ENCODE measurements at regions not wholly inside any gene's neighbourhood (a gene's known extent, or its start where the extent isn't known, plus 50 kb on each side); places are given as distances from the start of the nearest gene placed in this dataset.

GRCh38 chr20:55730321-55730720 lies 275.0 kb downstream of the CBLN4 start:
- no peak overlapping the region for H4K8ac ChIP-seq (replicated peaks; ENCODE audit: insufficient read length, low read depth, low read length)
- H3K4me3 Mint-ChIP-seq: no peak overlapping the region
- H4K91ac ChIP-seq (ENCODE audit: insufficient read length, low read depth, low read length): no peak overlapping the region
- H3K9me3 ChIP-seq (ENCODE audit: control insufficient read depth, low read depth, low read length): no peaks in the 10 kb centered on the region
- H3K9me3 Mint-ChIP-seq: peaks cover 5 to 6% of the 10 kb centered on the region in 2 experiments; a peak in 1 of 5 replicates
- H3K14ac ChIP-seq (ENCODE audit: insufficient read depth, low read length): no peak overlapping the region
- no peak overlapping the region for H3K4ac ChIP-seq (ENCODE audit: low read depth, low read length)
- no peak overlapping the region for H3K4me2 ChIP-seq (ENCODE audit: insufficient read depth, insufficient read length, low read length)
- no peaks in the 10 kb centered on the region for H4K20me1 ChIP-seq (ENCODE audit: control insufficient read depth, insufficient read depth, insufficient read length)
- no peak overlapping the region for H3K27ac ChIP-seq (ENCODE audit: insufficient read length, low read depth, low read length)
- H3K79me2 ChIP-seq (ENCODE audit: insufficient read depth, low read length): no peaks in the 10 kb centered on the region
- no peak overlapping the region for H3K56ac ChIP-seq (ENCODE audit: insufficient read length, low read depth, low read length)
- no peak overlapping the region for H2AK5ac ChIP-seq (ENCODE audit: insufficient read length, low read length)
- no CpG with 5 or more reads among the region's 4 CpGs for WGBS (ENCODE audit: extremely low coverage, insufficient read length, low lambda C conversion rate)
- no peaks in the 10 kb centered on the region for H3K79me1 ChIP-seq (ENCODE audit: insufficient read depth, low read depth, low read length, poor library complexity, severe bottlenecking)
- peaks cover 6 to 13% of the 10 kb centered on the region in 2 experiments for H3K4me1 Mint-ChIP-seq
- DNase-seq: no peak
- TF ChIP-seq CTCF (conservative IDR thresholded peaks at IDR 0.05): no peak
- H3K23ac ChIP-seq (ENCODE audit: insufficient read length, low read depth, low read length): no peak overlapping the region
- no peaks in the 10 kb centered on the region for H3K27me3 Mint-ChIP-seq (ENCODE audit: low read depth)
- H2BK15ac ChIP-seq (ENCODE audit: low read depth, low read length): no peak overlapping the region
- H3K23me2 ChIP-seq (ENCODE audit: insufficient read length, low read depth, low read length, poor library complexity, severe bottlenecking): no peaks in the 10 kb centered on the region
- no peak overlapping the region for H2BK5ac ChIP-seq (ENCODE audit: insufficient read length, low read length)
- no peak overlapping the region for H2AFZ ChIP-seq (ENCODE audit: low read length)
- H3K27me3 ChIP-seq (ENCODE audit: insufficient read depth, low read length): no peaks in the 10 kb centered on the region
- no peak overlapping the region for H2BK20ac ChIP-seq (ENCODE audit: low read depth, low read length, poor library complexity, severe bottlenecking)
- peaks cover 2 to 7% (median 6%) of the 10 kb centered on the region in 3 experiments; a peak in 3 of 7 replicates for H3K36me3 Mint-ChIP-seq (ENCODE audit: insufficient read depth in 1 of 3, low read depth in 3 of 3)
- H2BK120ac ChIP-seq (ENCODE audit: low read depth, low read length, poor library complexity, severe bottlenecking): no peak overlapping the region
- H2BK12ac ChIP-seq (ENCODE audit: insufficient read length, low read depth, low read length): no peak overlapping the region
- H3K9ac ChIP-seq (ENCODE audit: extremely low read depth, insufficient read length, low read length): no peak overlapping the region
- H3K18ac ChIP-seq (ENCODE audit: insufficient read length, low read depth, low read length): no peak overlapping the region
- no peak overlapping the region for H3T11ph ChIP-seq (ENCODE audit: low read length)
- no peaks in the 10 kb centered on the region for H3K4me1 ChIP-seq (ENCODE audit: insufficient read depth, low read length)
- no peak overlapping the region for H3K27ac Mint-ChIP-seq
- H4K5ac ChIP-seq (ENCODE audit: insufficient read length, low read depth, low read length): no peak overlapping the region

Data from H9 (cell line).